Central memory CD8-positive, alpha-beta T cell (primary cell): ENCODE measurements at regions not wholly inside any gene's neighbourhood (a gene's known extent, or its start where the extent isn't known, plus 50 kb on each side); places are given as distances from the start of the nearest gene placed in this dataset.

Experiments used
- ATAC-seq: fragments of 150-1000 bp; cut with Tn5 transposase; replicated peaks from 2 replicates; pipeline ENCODE4 v1.10.0; 2022; ENCODE audit warnings: mild to moderate bottlenecking, moderate FRiP score, moderate number of reproducible peaks; ENCODE audit not compliant: poor library complexity, severe bottlenecking; ENCODE audit errors: extremely low read depth
- DNase-seq, 2 donors: peaks; one replicate each; pipeline ENCODE4 v3.0.0; 2021; ENCODE audit warnings: low spot score in 2 of 2
- H3K27ac Mint-ChIP-seq: one replicate; pipeline ENCODE4 v1.8.0; 2022; ENCODE audit warnings: low read depth, mild to moderate bottlenecking, moderate library complexity, mixed read lengths
- H3K27me3 Mint-ChIP-seq: one replicate; pipeline ENCODE4 v1.8.0; 2022; ENCODE audit warnings: mixed read lengths
- H3K36me3 Mint-ChIP-seq: one replicate; pipeline ENCODE4 v1.8.0; 2022; ENCODE audit warnings: mild to moderate bottlenecking, moderate library complexity, mixed read lengths; ENCODE audit not compliant: insufficient read depth
- H3K4me1 Mint-ChIP-seq: one replicate; pipeline ENCODE4 v1.8.0; 2022; ENCODE audit warnings: mixed read lengths
- H3K4me3 Mint-ChIP-seq: one replicate; pipeline ENCODE4 v1.8.0; 2022; ENCODE audit warnings: mild to moderate bottlenecking, moderate library complexity, mixed read lengths
- H3K9me3 Mint-ChIP-seq: one replicate; pipeline ENCODE4 v1.8.0; 2022; ENCODE audit warnings: mixed read lengths

DNA sequence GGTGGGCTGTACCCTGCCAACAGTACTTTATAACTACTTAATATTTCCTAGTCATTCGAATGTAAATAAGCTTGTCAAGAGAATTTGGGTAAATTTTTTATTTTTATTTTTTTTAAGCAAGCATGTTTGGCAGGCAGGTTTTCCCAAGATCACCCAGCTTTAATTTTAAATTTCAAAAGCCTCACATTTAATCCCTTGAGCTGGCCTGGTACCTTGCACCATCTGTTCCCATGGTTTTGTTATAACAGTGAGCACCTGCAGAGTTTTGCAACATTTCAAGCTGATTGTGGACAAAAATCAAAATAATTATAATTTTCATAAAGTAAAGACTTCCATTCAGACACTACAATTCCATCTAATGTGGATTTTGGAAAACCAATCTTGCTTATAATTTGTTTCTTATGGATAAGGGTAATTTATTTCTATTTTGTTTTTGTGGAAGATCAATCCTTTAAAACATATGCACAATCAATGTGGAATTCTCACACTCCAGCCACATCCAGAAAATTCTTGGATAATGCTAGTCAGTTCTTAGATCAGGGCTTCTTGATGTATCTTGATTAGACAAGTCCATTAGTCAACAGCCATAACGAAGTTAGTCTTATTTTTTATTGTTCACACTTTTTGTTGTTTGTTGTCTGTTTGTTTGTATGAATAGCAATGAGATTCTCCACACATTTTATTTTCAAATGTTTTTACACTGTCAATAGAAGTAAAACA, 689.3 kb downstream of the NR4A2 start:
- ATAC-seq, result no peak
- Mint-ChIP-seq H3K27ac (no peak overlapping the region), H3K4me3 (no peak overlapping the region), H3K4me1 (no peaks in the 10 kb centered on the region), H3K9me3 (peaks cover 12% of the 10 kb centered on the region), H3K36me3 (no peaks in the 10 kb centered on the region), H3K27me3 (no peaks in the 10 kb centered on the region)
- DNase-seq, result no peak

DNA sequence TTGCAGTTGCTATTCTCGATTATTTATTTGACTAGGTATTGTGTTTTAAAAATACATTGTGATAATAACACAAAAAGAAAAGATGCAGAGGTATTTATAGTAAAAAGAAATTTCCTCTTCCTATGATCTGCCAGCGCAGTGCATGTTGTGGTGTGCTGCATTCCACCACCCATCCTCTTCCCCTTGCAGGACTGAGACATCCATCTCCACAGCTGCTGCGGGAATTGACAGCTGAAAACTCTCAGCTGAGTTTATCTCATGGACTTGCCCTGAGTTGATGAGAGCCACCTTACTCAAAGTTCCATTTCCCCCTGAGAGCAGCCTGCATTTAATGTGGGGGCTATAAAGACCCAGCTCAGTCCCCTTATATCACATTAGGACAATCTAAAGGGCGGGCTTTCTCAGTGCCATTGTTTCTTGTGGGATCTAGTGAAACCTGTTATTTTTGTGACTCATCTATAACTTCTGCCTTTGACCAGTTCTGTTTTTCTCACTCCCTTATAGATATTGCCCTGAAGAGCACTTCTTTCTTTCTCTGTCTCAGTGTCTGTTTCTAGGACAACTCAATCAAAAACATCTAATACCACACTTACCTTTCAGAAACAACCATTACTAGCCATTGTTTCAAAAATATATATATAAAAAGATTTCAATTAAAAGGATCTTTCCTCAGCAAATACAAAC, 698.5 kb downstream of the NR4A2 start:
- no peaks in the 10 kb centered on the region for H3K4me1 Mint-ChIP-seq
- no peak overlapping the region for H3K4me3 Mint-ChIP-seq
- H3K9me3 Mint-ChIP-seq, result no peaks in the 10 kb centered on the region
- no peaks in the 10 kb centered on the region for H3K36me3 Mint-ChIP-seq
- H3K27ac Mint-ChIP-seq, result no peak overlapping the region
- H3K27me3 Mint-ChIP-seq, result no peaks in the 10 kb centered on the region
- DNase-seq (no peak), ATAC-seq (no peak)

DNA sequence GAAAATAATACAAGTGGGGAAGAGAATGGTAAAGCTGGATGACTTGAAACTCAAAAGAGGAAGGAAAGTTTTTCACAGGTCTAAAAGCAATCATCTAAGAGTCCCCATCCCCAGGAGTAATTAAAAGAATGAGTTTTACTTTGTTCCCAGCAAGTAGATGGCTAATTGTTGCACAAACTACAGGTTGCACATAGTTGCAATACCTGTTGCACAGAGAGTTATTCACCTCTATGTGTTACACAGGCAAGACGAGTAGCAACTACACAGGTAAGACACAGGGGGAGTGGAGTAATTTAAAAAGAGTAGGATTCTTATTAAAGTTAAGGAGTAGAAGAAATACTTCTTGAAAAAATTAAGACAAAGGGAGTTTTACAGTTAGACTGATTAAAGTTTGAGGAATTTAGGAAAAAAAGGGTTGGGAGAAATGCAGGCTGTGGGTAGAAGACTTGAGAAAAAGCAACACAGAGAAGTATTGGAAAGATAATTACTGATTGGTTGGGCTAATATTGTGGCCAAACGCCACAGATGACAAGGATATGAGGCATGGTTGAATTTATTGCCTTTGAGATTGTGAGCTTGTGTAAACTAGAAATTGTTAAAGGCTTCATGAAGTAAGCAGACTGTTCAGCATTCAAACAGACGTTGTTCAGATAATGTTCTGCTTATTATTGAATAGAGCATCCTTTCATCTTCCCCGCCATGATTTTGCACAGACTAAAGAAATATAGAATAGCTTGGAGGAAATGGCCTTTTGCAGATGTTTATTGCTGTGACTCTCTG, 699.3 kb downstream of the NR4A2 start:
- DNase-seq, result no peak
- no peaks in the 10 kb centered on the region for H3K27me3 Mint-ChIP-seq
- no peak overlapping the region for H3K4me3 Mint-ChIP-seq
- no peaks in the 10 kb centered on the region for H3K36me3 Mint-ChIP-seq
- no peaks in the 10 kb centered on the region for H3K4me1 Mint-ChIP-seq
- no peak for ATAC-seq
- H3K27ac Mint-ChIP-seq, result no peak overlapping the region
- H3K9me3 Mint-ChIP-seq, result no peaks in the 10 kb centered on the region

DNA sequence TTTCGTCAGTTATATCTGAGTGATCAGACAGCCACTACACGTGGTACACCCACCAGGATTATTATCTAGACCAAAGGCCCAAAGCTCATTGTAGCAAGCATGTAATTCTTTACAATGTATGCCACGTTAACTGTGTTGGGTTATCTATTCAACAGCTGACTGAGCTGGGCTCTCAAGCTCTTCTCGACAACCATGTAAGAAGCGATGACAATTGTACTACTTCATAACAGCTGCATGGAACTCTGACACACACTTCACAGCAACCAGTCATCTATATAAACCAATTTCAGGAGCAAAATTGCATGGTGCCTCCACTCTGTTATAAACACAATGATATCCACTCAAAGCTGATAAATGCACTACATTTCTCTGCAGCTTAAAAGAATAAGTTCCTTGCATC, 701.8 kb downstream of the NR4A2 start:
- no peak overlapping the region for H3K4me3 Mint-ChIP-seq
- peaks cover 2% of the 10 kb centered on the region for H3K36me3 Mint-ChIP-seq
- DNase-seq, result no peak
- H3K4me1 Mint-ChIP-seq, result no peaks in the 10 kb centered on the region
- no peak for ATAC-seq
- H3K27ac Mint-ChIP-seq, result no peak overlapping the region
- H3K9me3 Mint-ChIP-seq, result no peaks in the 10 kb centered on the region
- H3K27me3 Mint-ChIP-seq, result no peaks in the 10 kb centered on the region

DNA sequence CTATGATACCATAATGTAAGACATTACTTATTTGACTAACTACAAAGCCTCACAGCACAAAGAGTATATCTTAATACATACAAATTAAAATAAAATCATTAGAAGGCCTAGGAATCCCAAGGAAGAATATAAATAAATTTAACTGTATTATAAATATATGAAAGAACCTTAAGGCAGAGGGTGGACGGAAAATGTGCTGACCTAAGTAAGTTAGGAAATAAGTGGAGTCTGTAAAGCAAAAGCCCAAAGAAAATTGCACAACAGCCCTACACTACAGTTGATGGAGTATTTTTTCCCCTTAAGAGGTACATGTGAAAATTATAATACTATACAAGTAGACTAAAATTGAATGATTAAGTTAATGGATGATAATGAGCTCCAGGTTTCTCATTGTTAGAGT, 710.1 kb downstream of the NR4A2 start:
- Mint-ChIP-seq H3K27ac (no peak overlapping the region), H3K36me3 (no peaks in the 10 kb centered on the region), H3K4me1 (no peaks in the 10 kb centered on the region), H3K4me3 (no peak overlapping the region), H3K27me3 (no peaks in the 10 kb centered on the region), H3K9me3 (peaks cover 6% of the 10 kb centered on the region)
- DNase-seq (no peak), ATAC-seq (no peak)

DNA sequence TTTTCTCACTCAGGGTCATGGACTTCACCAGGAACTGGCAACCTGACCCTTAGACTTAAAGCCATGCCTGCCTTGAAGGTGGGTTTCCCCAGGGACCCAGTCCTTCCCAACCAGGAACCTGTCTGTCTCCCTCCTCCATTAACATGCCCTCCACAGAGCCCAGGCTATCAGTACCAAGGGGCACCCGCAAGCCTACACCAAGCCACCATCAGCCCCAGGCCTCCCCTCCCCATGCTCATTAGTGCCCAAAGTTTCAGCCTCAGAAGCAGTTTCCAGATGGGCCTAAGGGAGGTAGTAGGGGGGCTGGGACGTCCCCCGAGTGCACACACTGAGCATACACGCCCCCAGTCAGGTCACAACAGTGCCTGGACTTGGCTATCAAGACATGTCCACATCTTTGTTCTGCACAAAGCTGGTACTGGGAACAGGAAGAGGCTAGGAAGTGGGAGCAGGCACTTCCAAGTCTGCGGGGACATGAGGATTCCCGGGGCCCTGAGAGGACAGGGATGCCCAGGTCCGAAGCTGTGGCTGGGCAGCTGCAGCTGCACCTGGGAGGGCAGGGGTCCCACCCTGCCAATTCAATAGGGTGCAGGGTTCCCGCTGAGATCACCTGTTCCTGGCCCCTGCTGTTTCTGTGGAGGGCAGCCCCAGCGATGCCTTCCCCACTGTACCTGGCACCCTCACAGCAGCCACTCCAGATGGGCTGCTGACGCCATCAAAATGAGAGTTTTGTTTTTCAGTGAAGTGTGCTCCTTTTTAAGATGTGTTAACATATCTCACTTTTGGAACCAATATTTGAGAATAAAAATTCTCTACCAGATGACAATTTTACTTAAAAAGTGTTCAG, 731.4 kb downstream of the NR4A2 start:
- no peak overlapping the region for H3K4me3 Mint-ChIP-seq
- H3K27me3 Mint-ChIP-seq, result no peaks in the 10 kb centered on the region
- no peaks in the 10 kb centered on the region for H3K4me1 Mint-ChIP-seq
- H3K9me3 Mint-ChIP-seq, result peaks cover 6% of the 10 kb centered on the region
- ATAC-seq (no peak), DNase-seq (no peak)
- no peak overlapping the region for H3K27ac Mint-ChIP-seq
- H3K36me3 Mint-ChIP-seq, result no peaks in the 10 kb centered on the region

DNA sequence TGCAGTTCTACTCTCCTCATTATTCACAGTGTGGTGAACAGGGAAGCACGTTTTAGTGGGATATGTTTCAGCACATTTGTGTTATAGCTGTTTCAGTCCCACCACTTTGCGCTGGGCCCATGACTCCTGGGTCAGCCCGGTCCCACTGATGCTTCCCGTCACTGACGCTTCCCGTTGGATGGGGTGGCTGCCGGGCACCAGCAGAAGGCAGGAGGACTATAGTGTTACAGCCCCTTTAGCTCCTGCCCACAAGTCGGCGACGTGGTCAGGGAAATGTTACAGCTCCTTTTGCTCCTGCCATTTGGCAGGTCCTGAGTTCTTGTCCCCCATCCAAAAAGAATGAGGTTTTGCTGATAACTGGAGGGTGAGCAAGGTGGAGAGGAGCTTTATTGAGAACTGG, 732.2 kb downstream of the NR4A2 start:
- H3K4me1 Mint-ChIP-seq, result no peaks in the 10 kb centered on the region
- no peak overlapping the region for H3K27ac Mint-ChIP-seq
- ATAC-seq, result no peak
- peaks cover 6% of the 10 kb centered on the region for H3K9me3 Mint-ChIP-seq
- no peak overlapping the region for H3K4me3 Mint-ChIP-seq
- H3K27me3 Mint-ChIP-seq, result no peaks in the 10 kb centered on the region
- DNase-seq, result no peak
- H3K36me3 Mint-ChIP-seq, result no peaks in the 10 kb centered on the region

DNA sequence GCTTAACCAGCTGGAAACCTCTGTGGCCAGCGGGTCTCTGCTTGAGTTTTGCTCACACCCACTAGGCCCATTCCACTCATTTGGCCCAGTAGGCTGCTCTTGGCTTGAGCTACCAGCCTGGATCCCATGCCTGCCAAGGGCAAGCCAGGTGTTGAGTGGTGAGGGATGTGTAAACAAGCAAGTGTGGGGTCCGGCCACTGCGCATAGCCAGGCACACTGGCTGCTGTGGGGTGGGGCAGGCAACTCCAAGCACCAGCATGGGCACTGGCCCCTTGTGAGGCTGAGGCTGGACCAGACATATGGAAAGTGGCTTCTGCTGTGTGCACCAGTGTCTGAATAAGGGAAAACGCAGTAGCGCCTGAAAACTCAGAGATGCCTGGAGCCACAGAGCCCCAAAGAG, 732.7 kb downstream of the NR4A2 start:
- H3K27me3 Mint-ChIP-seq, result no peaks in the 10 kb centered on the region
- H3K36me3 Mint-ChIP-seq, result no peaks in the 10 kb centered on the region
- ATAC-seq, result no peak
- DNase-seq, result no peak
- H3K9me3 Mint-ChIP-seq, result peaks cover 6% of the 10 kb centered on the region
- no peak overlapping the region for H3K4me3 Mint-ChIP-seq
- H3K27ac Mint-ChIP-seq, result no peak overlapping the region
- H3K4me1 Mint-ChIP-seq, result no peaks in the 10 kb centered on the region

DNA sequence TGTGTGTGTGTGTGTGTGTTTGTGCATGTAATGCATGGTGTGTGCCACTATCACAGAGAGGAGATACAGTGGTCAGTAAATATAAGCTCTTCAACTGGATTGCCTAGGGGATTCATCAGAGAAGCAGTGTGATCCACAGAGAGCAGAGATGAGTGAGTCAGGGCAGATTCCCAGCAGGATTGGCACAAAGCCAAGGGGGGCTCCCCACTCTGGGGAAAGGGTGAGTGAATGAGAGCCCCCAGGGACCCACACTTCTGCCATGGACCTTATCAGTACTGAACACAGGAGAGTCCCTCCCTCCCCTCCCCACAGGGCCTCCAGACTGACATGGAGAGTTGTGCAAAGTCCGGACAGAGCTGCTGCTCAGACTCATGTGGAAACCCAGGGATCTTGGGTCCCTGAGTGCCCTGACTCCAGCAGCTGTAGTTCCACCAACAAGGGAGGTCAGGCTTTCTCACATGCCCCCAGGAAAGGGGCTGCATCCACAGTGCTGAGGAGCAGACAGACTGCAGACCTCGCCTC, 748.8 kb downstream of the NR4A2 start:
- Mint-ChIP-seq H3K27me3 (no peaks in the 10 kb centered on the region), H3K36me3 (no peaks in the 10 kb centered on the region), H3K4me3 (no peak overlapping the region), H3K4me1 (no peaks in the 10 kb centered on the region), H3K27ac (no peak overlapping the region), H3K9me3 (peaks cover 9% of the 10 kb centered on the region)
- no peak for DNase-seq
- peak; percentile 10 for ATAC-seq

DNA sequence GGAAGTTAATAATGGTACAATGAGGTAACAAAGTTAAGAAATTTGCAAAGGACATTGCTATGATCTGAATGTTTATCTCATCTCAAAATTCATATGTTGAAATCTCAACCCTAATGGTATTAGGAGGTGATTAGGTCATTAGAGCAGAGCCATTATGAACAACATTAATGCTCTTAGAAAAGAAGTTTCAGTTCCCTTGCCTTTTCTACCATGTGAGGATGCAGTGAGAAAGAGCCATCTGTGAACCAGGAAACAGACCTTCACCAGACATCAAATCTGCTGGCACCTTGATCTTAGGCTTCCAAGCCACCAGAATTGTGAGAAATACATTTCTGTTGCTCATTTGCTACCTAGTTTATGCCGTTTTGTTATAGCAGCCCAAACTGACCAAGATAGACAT, 757.6 kb downstream of the NR4A2 start:
- no peak for DNase-seq
- no peak for ATAC-seq
- peaks cover 10% of the 10 kb centered on the region for H3K9me3 Mint-ChIP-seq
- H3K4me1 Mint-ChIP-seq, result no peaks in the 10 kb centered on the region
- no peaks in the 10 kb centered on the region for H3K27me3 Mint-ChIP-seq
- H3K36me3 Mint-ChIP-seq, result peaks cover 2% of the 10 kb centered on the region
- H3K27ac Mint-ChIP-seq, result no peak overlapping the region
- no peak overlapping the region for H3K4me3 Mint-ChIP-seq

DNA sequence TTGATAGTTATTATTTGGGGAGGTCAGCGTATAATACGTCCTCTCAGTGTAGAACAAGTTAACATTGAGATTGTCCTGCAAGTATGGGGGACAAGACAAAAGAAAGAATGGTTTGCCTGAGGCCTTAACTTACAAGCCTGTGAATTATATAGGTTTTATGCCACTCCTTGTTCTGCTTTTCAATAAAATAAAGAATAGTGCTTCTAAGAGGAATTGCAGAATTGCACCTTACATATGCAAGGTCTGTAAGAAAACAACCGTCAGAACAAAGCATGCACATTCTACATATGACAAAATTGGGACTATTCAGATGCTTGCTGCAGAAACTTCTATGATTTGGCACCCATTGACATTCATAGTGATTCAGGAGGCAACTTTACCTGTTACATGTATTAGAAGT, 785.0 kb downstream of the NR4A2 start:
- H3K27me3 Mint-ChIP-seq, result no peaks in the 10 kb centered on the region
- ATAC-seq, result no peak
- no peak overlapping the region for H3K27ac Mint-ChIP-seq
- H3K36me3 Mint-ChIP-seq, result no peaks in the 10 kb centered on the region
- no peaks in the 10 kb centered on the region for H3K4me1 Mint-ChIP-seq
- H3K4me3 Mint-ChIP-seq, result no peak overlapping the region
- peaks cover 8% of the 10 kb centered on the region for H3K9me3 Mint-ChIP-seq
- DNase-seq, result no peak
